Hematopoietic multipotent progenitor cell (in vitro differentiated cells): ENCODE measurements at regions not wholly inside any gene's neighbourhood (a gene's known extent, or its start where the extent isn't known, plus 50 kb on each side); places are given as distances from the start of the nearest gene placed in this dataset.
A peak's percentile ranks its signal among the peaks of the same experiment; 100 is the strongest.
"Not testable (repeated sequence)": the region's sequence is repeated elsewhere in the genome, so short reads cannot be mapped to it uniquely, and the experiment has no call there.

Experiments
- DNase-seq, 3 donors: peaks; one replicate each; pipeline ENCODE4 v3.0.0-alpha.2; 2011 to 2015; ENCODE audit warnings: low read depth in 2 of 3, low spot score in 2 of 3

- DNase-seq, result no peak
These were observed 123.9 kb upstream of the GRIK3 start for GRCh38 chr1:37158113-37158749.

GRCh38 chr1:37159102-37159501 lies 124.8 kb upstream of the GRIK3 start:
- DNase-seq, result no peak

GRCh38 chr1:37161171-37161570 lies 126.9 kb upstream of the GRIK3 start:
- no peak for DNase-seq

GRCh38 chr1:37162059-37162458 lies 127.7 kb upstream of the GRIK3 start:
- DNase-seq, result no peak

GRCh38 chr1:37166005-37166404 lies 131.7 kb upstream of the GRIK3 start:
- DNase-seq, result no peak

GRCh38 chr1:37167479-37167878 lies 133.2 kb upstream of the GRIK3 start:
- DNase-seq, result no peak

- DNase-seq, result no peak
These were observed 134.9 kb upstream of the GRIK3 start for GRCh38 chr1:37169241-37169640.

- no peak for DNase-seq
These were observed 135.5 kb upstream of the GRIK3 start for GRCh38 chr1:37169743-37170275.

GRCh38 chr1:37171691-37172090 lies 137.4 kb upstream of the GRIK3 start:
- no peak for DNase-seq

GRCh38 chr1:37174341-37174740 lies 140.0 kb upstream of the GRIK3 start:
- no peak for DNase-seq

- DNase-seq, result no peak
These were observed 140.6 kb upstream of the GRIK3 start for GRCh38 chr1:37174876-37175275.

- no peak for DNase-seq
These were observed 141.4 kb upstream of the GRIK3 start for GRCh38 chr1:37175666-37176215.

GRCh38 chr1:37176269-37176668 lies 142.0 kb upstream of the GRIK3 start:
- no peak for DNase-seq

GRCh38 chr1:37177230-37177864 lies 143.0 kb upstream of the GRIK3 start:
- DNase-seq, result peak in 2 of 3 donors; percentile 14 to 54

GRCh38 chr1:37181425-37181824 lies 147.1 kb upstream of the GRIK3 start:
- DNase-seq, result no peak

GRCh38 chr1:37184789-37185188 lies 150.5 kb upstream of the GRIK3 start:
- no peak for DNase-seq

- no peak for DNase-seq
These were observed 152.0 kb upstream of the GRIK3 start for GRCh38 chr1:37186246-37186756.

GRCh38 chr1:37189111-37189510 lies 154.8 kb upstream of the GRIK3 start:
- DNase-seq, result no peak

GRCh38 chr1:37197411-37197810 lies 163.1 kb upstream of the GRIK3 start:
- DNase-seq, result no peak

GRCh38 chr1:37214305-37214704 lies 180.0 kb upstream of the GRIK3 start:
- DNase-seq, result not testable (repeated sequence)

GRCh38 chr1:37233606-37234005 lies 199.3 kb upstream of the GRIK3 start:
- DNase-seq, result no peak

GRCh38 chr1:37234941-37235418 lies 200.7 kb upstream of the GRIK3 start:
- no peak for DNase-seq
